DND-41 (cell line): ENCODE measurements at regions not wholly inside any gene's neighbourhood (a gene's known extent, or its start where the extent isn't known, plus 50 kb on each side); places are given as distances from the start of the nearest gene placed in this dataset.

Experiments used
- ATAC-seq: fragments of 200-7000 bp; cut with Tn5 transposase; 3 replicates; pipeline ENCODE4 v1.9.1; 2021; ENCODE audit warnings: low read depth; ENCODE audit not compliant: insufficient read depth
- DNase-seq: peaks from one replicate; pipeline ENCODE4 v3.0.0-alpha.2; 2020
- H2AFZ ChIP-seq: 2 replicates; pipeline ENCODE4 v1.6.0; 2012; ENCODE audit warnings: low read depth, low read length
- H3K27ac ChIP-seq: 2 replicates; pipeline ENCODE4 v1.5.1; 2012; ENCODE audit warnings: low read length, inconsistent platforms
- H3K27me3 ChIP-seq: fragments of 200-600 bp; sonication (generic); 2 replicates; pipeline ENCODE4 v1.6.0; 2012; ENCODE audit warnings: low read length, mild to moderate bottlenecking, inconsistent platforms; ENCODE audit not compliant: insufficient read depth, poor library complexity
- H3K36me3 ChIP-seq: 2 replicates; pipeline ENCODE4 v1.5.1; 2012; ENCODE audit warnings: low read length, inconsistent platforms; ENCODE audit not compliant: insufficient read depth
- H3K4me1 ChIP-seq: 2 replicates; pipeline ENCODE4 v1.5.1; 2012; ENCODE audit warnings: mild to moderate bottlenecking, low read length; ENCODE audit not compliant: insufficient read depth
- H3K4me2 ChIP-seq: 2 replicates; pipeline ENCODE4 v1.6.0; 2012; ENCODE audit warnings: mild to moderate bottlenecking, moderate library complexity, low read length, inconsistent platforms; ENCODE audit not compliant: insufficient read depth
- H3K4me3 ChIP-seq, 2 experiments: fragments of 200-600 bp in 1 of 2; shearing (Covaris generic) in 1 of 2; 2 replicates each; pipeline ENCODE4 v1.5.1; 2012 to 2016; ENCODE audit warnings: inconsistent platforms in 2 of 2, low read length in 2 of 2, mild to moderate bottlenecking in 2 of 2, low read depth in 1 of 2, moderate library complexity in 1 of 2
- H3K79me2 ChIP-seq: 2 replicates; pipeline ENCODE4 v1.6.0; 2012; ENCODE audit warnings: low read length, inconsistent platforms; ENCODE audit not compliant: insufficient read depth
- H3K9ac ChIP-seq: 2 replicates; pipeline ENCODE4 v1.6.0; 2012; ENCODE audit warnings: low read depth, mild to moderate bottlenecking, inconsistent platforms, low read length, moderate library complexity
- H3K9me3 ChIP-seq: 2 replicates; pipeline ENCODE4 v1.5.1; 2012; ENCODE audit warnings: low read length, moderate library complexity, mild to moderate bottlenecking, inconsistent platforms; ENCODE audit not compliant: insufficient read depth, severe bottlenecking
- H4K20me1 ChIP-seq: 2 replicates; pipeline ENCODE4 v1.6.0; 2012; ENCODE audit warnings: low read length; ENCODE audit not compliant: insufficient read depth
- EZH2 ChIP-seq: IDR thresholded peaks from 3 replicates; pipeline ENCODE4 v1.6.1; 2012; ENCODE audit warnings: borderline replicate concordance, low read depth, mild to moderate bottlenecking, moderate library complexity, low read length, inconsistent platforms; ENCODE audit not compliant: severe bottlenecking
- TF ChIP-seq, protein P1 (sequence below): IDR thresholded peaks from 2 replicates; pipeline ENCODE4 v1.5.1; 2012; ENCODE audit warnings: borderline replicate concordance, low read length, moderate library complexity, mild to moderate bottlenecking; ENCODE audit not compliant: poor library complexity, severe bottlenecking; ENCODE audit errors: extremely low read depth

DNA sequence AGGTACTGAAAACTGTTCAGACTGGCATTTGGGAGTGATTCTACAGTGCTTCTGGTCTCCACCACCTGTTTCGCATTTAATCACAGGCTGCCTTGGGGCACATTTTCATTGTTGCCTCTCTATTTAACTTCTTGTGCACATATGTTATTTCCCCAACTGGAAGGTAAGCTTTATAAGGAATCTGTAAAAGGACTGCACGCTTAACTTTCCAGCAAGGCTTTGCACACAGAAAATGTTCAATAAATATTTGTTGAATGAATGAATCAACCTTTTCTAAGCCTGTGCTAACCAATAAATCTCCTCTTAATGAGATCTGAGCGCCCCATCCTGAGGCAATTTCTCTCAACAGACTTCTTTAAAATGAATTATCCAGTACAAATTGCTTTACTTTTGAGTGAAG, 84.3 kb upstream of the ARHGAP29 start:
- H4K20me1 ChIP-seq: no peaks in the 10 kb centered on the region
- ATAC-seq: no peak
- no peak for TF ChIP-seq EZH2
- TF ChIP-seq, protein P1, sequence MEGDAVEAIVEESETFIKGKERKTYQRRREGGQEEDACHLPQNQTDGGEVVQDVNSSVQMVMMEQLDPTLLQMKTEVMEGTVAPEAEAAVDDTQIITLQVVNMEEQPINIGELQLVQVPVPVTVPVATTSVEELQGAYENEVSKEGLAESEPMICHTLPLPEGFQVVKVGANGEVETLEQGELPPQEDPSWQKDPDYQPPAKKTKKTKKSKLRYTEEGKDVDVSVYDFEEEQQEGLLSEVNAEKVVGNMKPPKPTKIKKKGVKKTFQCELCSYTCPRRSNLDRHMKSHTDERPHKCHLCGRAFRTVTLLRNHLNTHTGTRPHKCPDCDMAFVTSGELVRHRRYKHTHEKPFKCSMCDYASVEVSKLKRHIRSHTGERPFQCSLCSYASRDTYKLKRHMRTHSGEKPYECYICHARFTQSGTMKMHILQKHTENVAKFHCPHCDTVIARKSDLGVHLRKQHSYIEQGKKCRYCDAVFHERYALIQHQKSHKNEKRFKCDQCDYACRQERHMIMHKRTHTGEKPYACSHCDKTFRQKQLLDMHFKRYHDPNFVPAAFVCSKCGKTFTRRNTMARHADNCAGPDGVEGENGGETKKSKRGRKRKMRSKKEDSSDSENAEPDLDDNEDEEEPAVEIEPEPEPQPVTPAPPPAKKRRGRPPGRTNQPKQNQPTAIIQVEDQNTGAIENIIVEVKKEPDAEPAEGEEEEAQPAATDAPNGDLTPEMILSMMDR: no peak
- no peaks in the 10 kb centered on the region for H3K4me1 ChIP-seq
- H3K79me2 ChIP-seq: no peaks in the 10 kb centered on the region
- no peak overlapping the region for H3K27ac ChIP-seq
- no peak overlapping the region for H3K9ac ChIP-seq
- no peak overlapping the region for H3K4me3 ChIP-seq
- H2AFZ ChIP-seq: no peak overlapping the region
- H3K4me2 ChIP-seq: no peak overlapping the region
- H3K9me3 ChIP-seq: no peaks in the 10 kb centered on the region
- DNase-seq: no peak
- H3K36me3 ChIP-seq: no peaks in the 10 kb centered on the region
- no peaks in the 10 kb centered on the region for H3K27me3 ChIP-seq

DNA sequence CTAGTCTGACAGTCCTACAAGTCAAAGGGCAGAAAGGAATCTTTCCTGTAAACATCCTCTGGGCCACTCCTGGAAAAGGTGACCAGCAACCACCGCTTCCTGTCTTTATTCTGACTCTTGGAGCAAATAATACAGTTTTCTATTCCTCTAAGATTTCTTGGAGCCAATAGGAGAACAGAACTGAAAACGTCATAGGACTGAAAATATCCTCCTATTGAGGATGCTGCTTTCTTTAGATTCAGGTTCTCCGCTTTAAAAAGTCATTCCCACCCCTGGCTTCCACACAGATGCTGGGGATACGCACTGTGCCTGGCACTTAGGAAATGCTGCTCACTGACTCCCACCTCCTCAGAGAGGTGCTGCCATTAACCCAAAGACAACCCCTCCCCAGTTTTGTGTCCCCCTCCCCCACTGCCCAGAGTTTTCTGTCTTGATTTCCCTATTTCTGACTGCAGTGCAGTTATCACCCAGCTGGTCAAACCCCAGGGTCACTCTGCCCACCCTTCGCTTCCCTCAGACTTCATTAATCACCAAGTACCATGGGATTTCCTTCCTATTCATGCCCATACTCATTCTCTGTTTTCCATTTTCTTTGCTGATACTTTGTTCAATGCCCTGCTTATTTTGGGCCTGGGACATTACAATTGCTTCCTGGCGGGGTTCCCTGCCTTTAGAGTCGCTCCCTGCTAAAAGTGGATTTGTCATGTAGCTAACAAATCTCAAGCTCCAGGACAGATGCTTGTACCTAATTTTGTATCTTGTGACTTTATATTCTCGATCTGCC, 82.1 kb upstream of the ARHGAP29 start:
- TF ChIP-seq, protein P1: no peak
- TF ChIP-seq EZH2: no peak
- H3K27ac ChIP-seq: no peak overlapping the region
- ATAC-seq: no peak
- H3K4me3 ChIP-seq: no peak overlapping the region
- H4K20me1 ChIP-seq: no peaks in the 10 kb centered on the region
- no peaks in the 10 kb centered on the region for H3K4me1 ChIP-seq
- H3K27me3 ChIP-seq: no peaks in the 10 kb centered on the region
- no peak for DNase-seq
- H3K36me3 ChIP-seq: no peaks in the 10 kb centered on the region
- H3K4me2 ChIP-seq: no peak overlapping the region
- H2AFZ ChIP-seq: no peak overlapping the region
- no peak overlapping the region for H3K9ac ChIP-seq
- no peaks in the 10 kb centered on the region for H3K79me2 ChIP-seq
- no peaks in the 10 kb centered on the region for H3K9me3 ChIP-seq

DNA sequence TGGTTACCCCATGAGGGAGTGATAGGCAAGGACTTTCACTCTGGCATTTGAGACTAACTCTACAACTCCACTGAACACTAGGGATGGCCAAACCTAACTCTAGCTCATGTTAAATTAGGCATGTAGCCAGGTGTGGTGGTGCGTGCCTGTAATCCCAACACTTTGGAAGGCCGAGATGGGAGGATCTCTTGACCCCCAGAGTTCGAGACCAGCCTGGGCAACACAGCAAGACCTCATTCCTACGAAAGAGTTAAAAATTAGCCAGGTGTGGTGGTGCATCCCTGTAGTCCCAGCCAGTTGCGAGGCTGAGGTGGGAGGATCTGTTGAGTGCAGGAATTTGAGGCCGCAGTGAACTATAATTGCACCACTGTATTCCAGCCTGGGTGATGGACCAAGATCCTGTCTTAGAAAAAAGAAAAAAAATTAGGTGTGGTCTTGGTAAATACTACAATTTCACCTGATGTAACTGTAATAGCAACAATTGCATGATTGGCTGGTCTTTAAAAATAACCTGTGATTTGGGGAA, 81.2 kb upstream of the ARHGAP29 start:
- no peak overlapping the region for H3K4me2 ChIP-seq
- ATAC-seq (no peak), DNase-seq (no peak)
- H3K36me3 ChIP-seq: no peaks in the 10 kb centered on the region
- no peak overlapping the region for H3K27ac ChIP-seq
- H4K20me1 ChIP-seq: no peaks in the 10 kb centered on the region
- no peak overlapping the region for H3K9ac ChIP-seq
- H3K4me1 ChIP-seq: no peaks in the 10 kb centered on the region
- H3K79me2 ChIP-seq: no peaks in the 10 kb centered on the region
- H3K4me3 ChIP-seq: no peak overlapping the region
- no peaks in the 10 kb centered on the region for H3K27me3 ChIP-seq
- no peak overlapping the region for H2AFZ ChIP-seq
- H3K9me3 ChIP-seq: no peaks in the 10 kb centered on the region
- TF ChIP-seq, protein P1: no peak
- TF ChIP-seq EZH2: no peak
